ENCODE measurements at regions not wholly inside any gene's neighbourhood (a gene's known extent, or its start where the extent isn't known, plus 50 kb on each side); places are given as distances from the start of the nearest gene placed in this dataset.

DNA sequence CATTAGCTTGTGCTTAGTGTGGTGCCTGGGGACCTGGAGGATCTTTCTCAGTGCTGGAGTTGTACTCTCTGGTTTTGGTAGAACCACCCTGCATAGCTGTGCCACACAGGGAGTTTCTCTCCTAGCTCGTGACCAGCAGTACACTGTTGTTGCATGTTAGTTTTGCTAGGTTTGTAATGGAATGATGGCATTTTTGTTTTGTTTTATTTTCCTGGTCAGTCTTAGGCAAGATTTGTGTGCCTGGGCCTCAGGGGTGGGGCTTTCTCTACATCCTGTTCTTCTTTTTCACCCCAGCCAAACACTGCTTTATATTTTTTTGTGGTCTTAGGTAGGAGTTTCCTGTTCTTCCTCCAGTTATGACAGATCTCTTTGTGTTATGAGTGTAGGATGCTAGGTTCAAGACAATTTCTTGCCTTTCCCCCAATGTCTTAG lies 534.5 kb upstream of the KCNMB2 start:
- TF ChIP-seq, protein P1, sequence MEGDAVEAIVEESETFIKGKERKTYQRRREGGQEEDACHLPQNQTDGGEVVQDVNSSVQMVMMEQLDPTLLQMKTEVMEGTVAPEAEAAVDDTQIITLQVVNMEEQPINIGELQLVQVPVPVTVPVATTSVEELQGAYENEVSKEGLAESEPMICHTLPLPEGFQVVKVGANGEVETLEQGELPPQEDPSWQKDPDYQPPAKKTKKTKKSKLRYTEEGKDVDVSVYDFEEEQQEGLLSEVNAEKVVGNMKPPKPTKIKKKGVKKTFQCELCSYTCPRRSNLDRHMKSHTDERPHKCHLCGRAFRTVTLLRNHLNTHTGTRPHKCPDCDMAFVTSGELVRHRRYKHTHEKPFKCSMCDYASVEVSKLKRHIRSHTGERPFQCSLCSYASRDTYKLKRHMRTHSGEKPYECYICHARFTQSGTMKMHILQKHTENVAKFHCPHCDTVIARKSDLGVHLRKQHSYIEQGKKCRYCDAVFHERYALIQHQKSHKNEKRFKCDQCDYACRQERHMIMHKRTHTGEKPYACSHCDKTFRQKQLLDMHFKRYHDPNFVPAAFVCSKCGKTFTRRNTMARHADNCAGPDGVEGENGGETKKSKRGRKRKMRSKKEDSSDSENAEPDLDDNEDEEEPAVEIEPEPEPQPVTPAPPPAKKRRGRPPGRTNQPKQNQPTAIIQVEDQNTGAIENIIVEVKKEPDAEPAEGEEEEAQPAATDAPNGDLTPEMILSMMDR (conservative IDR thresholded peaks at IDR 0.05; ENCODE audit: low read depth, low read length): no peak
- TF ChIP-seq EZH2 (IDR thresholded peaks at IDR 0.05; ENCODE audit: low read length, unreplicated experiment): no peak
- no peak for TF ChIP-seq EZH2phosphoT487 (IDR thresholded peaks at IDR 0.05; ENCODE audit: borderline replicate concordance, low read length)

All from PC-3 (cell line).